Left ventricle myocardium superior (tissue), 1 donor: ENCODE measurements at regions not wholly inside any gene's neighbourhood (a gene's known extent, or its start where the extent isn't known, plus 50 kb on each side); places are given as distances from the start of the nearest gene placed in this dataset.
"Not testable (repeated sequence)": the region's sequence is repeated elsewhere in the genome, so short reads cannot be mapped to it uniquely, and the experiment has no call there.

Experiments
- ATAC-seq: fragments of 200-7000 bp; cut with Tn5 transposase; one replicate; pipeline ENCODE4 v1.9.1; 2020; ENCODE audit warnings: mild to moderate bottlenecking, moderate library complexity
- DNase-seq: peaks from one replicate; pipeline ENCODE4 v3.0.0-alpha.2; 2020
- intact Hi-C: fragments of 100-400 bp; cut with micrococcal nuclease; formaldehyde crosslinking; loops from one replicate; pipeline ENCODE4 v1.11.0; 2022
- donor health status: DM: no; HTN: yes; CAD: no; lungs with severe emphysema.

DNA sequence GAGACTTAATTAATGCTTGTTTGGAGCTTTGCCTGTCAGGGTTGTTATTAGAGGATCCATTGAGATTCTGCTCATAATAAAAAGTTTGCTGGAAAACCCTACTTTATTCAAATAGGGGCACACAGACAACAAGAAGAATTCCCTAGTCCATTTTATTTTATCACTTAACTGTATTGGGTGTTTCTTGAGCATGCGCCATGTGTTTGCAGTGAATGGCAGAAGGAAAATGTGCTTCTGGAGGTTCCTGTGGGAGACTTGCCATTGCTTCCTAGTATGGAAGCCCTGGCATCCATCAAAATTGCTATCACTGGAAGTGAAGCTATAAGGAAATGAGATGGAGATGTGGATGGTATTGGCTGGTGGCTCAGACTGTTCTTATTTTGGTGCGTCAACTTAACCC is 106.6 kb upstream of the GALNT18 start:
- no peak for ATAC-seq
- intact Hi-C loops = no loop called here
- no peak for DNase-seq

DNA sequence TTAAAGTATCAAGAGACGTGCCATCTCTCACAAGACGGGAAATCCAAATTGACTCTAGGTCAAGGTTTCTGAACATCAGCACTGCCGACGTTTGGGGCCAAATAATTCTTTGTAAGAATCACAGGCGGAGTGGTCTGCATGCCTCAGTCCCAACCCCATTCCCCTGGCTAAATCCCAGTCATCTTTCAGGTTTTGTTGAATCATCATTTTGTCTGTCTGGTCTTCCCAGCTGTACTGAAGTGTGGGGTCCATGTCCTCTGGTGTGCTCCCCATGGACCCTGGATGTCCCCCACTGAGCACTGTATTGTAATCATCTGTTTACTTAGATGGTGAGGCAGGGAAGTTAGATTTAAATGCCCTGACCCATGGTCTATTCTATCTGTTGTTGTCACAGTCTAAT is 103.6 kb upstream of the GALNT18 start:
- DNase-seq (no peak), ATAC-seq (no peak)
- intact Hi-C loops = no loop called here

DNA sequence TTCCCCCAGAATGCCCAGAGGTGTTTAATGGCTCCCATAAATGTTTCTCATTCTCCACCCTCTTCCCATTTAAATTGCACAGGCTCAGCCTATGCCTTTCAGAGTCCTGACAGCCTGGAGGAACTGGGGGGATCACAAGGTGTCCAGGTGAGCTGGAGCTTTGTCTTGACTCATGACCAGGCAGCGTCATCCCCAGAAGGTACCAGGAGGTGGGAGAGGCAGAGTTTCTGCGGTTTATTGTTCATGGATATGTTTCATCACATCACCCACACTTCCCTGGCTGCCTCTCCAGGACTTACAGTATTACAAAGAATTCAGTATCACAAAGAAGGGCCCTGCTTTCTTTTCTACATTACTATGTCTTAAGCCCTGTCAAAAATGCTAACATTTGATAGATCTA is 103.2 kb upstream of the GALNT18 start:
- ATAC-seq = no peak

DNA sequence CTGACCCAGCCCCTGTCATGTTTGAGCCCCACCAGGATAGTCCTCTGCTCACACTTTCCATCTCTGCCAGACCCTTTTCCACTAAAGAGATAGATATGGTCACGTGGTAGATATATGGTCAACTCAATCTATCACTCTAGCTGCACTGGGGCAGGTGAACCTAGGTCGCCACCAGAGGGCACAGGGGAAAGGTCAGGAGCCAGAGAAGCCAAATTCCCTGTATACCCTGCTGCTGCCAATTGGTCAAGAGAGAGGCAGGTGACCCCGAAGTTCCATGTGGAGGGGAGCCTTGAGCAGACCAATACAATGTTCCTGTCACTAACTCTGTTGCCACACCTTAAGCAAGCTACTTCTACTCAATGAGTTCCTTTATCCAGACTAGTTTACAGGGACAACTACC is 101.1 kb upstream of the GALNT18 start:
- DNase-seq = no peak
- intact Hi-C loops = no loop called here
- ATAC-seq = no peak

More for the DNA sequence above, 103.2 kb upstream of the GALNT18 start:
- intact Hi-C loops = no loop called here
- no peak for DNase-seq

- DNase-seq (no peak), ATAC-seq (no peak)
- intact Hi-C loops = no loop called here
These were observed 100.4 kb upstream of the GALNT18 start for GRCh38 chr11:11722246-11722645.

- ATAC-seq (no peak), DNase-seq (no peak)
- intact Hi-C loops = no loop called here
These were observed 96.7 kb upstream of the GALNT18 start for GRCh38 chr11:11718511-11718910.

DNA sequence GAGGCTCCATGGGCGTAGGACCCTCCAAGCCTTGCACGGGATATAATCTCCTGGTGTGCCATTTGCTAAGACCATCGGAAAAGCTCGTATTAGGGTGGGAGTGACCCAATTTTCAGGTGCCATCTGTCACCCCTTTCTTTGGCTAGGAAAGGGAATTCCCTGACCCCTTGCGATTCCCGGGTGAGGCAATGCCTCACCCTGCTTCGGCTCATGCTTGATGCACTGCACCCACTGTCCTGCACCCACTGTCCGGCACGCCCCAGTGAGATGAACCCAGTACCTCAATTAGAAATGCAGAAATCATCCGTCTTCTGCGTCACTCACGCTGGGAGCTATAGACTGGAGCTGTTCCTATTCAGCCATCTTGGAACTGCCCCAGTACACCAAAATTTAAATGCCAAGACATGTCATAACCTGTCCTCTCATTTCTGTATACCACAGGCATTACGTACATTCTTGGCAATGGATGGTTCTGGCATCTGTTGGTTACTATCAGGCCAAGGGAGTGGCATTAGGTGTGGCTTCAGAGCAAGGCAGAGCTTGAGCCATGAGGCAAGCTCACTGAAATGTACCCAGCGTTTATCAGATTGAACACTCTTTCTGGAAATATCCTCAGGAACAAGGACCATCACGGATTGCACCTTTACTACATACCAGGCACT is 95.4 kb upstream of the GALNT18 start:
- no peak for DNase-seq
- no peak for ATAC-seq
- intact Hi-C loops = no loop called here

- DNase-seq, intact Hi-C loops, ATAC-seq: not testable (repeated sequence)
These were observed 93.3 kb upstream of the GALNT18 start for GRCh38 chr11:11715075-11715474.

DNA sequence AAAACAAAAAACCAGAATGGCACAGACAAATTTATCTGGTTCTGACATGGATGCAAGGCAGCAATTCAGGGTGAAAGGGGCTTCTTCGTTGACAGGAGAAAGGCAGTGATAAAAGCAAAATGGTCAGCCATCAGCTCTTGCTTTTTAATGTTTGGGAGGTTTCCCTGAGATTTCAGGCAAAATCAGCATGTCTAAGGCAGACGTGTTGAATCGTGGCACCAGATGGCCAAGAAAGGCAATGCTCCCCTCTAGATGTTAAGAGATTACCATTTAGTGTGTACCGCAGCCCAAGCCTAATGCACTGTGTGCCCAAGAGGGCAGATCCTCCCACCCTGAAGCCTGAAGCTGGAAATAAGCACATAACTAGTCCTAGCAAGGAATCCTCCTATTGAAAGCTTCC is 88.8 kb upstream of the GALNT18 start:
- ATAC-seq (no peak), DNase-seq (no peak)
- intact Hi-C loops = no loop called here

- no peak for ATAC-seq
- DNase-seq = no peak
- intact Hi-C loops = no loop called here
These were observed 87.8 kb upstream of the GALNT18 start for GRCh38 chr11:11709447-11710239.

DNA sequence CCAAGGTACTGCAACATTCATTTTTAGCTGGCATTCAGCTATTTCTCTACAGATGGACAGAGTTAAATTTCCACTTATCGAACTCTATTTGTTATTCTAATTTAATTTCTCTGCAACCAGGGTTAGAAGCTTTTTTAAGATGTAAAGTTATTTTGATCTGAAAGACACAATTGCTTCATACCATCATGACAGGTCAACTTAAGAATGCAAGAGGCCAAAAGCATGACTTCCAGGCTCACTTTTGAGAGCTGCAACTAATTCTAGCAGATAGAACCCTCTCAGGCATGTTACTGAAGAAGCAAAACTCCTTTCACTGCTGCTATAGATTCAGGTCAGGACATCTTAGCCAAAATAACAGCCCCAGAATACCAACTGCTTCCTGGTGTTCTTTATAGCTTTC is 86.5 kb upstream of the GALNT18 start:
- DNase-seq = no peak
- no peak for ATAC-seq
- intact Hi-C loops = no loop called here

DNA sequence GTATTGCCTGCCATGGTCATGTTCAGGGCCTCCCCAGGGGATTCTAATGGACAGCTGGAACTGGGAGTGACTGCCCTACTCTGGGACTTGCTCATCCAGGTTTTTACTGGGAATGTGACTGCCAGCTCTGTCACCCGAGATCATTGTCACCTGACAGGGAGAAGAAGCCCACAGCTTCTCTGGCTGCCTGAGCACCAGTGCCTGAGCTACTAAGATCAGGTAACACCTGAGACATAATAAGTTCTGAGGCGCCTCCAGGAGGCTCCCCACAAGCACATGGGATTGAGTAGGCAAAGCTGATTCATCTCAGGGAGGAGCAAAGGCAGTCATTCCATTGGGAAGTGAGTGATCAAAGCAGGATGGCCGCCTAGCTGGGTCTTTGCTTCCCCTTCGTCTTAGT is 84.2 kb upstream of the GALNT18 start:
- intact Hi-C loops = no loop called here
- DNase-seq (no peak), ATAC-seq (no peak)

DNA sequence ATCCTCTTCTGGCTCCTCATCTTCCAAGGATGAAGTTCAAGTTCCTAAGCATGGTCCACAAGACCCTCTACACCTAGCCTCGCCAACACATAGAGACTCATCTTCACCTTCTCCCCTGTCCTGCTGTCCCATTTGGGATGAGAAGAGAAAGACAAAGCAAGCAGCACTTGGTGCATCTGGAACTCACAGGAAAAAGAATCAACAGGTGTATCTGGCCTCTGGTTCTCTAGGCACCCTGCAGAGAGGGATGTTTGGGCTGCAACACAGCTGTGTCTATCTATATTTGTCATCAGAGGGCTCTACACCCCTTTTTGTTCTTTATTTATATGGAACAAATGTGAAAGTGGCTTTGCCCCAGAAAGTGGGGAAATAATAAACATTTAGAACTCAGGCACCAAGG is 82.1 kb upstream of the GALNT18 start:
- no peak for ATAC-seq
- intact Hi-C loops = no loop called here
- DNase-seq = no peak

- peak; percentile 95 for ATAC-seq
- intact Hi-C loops = no loop called here
- DNase-seq = no peak
These were observed 79.3 kb upstream of the GALNT18 start for GRCh38 chr11:11701070-11701469.

GRCh38 chr11:11697796-11698195 is 76.0 kb upstream of the GALNT18 start:
- no peak for ATAC-seq
- intact Hi-C loops = no loop called here
- DNase-seq = no peak

DNA sequence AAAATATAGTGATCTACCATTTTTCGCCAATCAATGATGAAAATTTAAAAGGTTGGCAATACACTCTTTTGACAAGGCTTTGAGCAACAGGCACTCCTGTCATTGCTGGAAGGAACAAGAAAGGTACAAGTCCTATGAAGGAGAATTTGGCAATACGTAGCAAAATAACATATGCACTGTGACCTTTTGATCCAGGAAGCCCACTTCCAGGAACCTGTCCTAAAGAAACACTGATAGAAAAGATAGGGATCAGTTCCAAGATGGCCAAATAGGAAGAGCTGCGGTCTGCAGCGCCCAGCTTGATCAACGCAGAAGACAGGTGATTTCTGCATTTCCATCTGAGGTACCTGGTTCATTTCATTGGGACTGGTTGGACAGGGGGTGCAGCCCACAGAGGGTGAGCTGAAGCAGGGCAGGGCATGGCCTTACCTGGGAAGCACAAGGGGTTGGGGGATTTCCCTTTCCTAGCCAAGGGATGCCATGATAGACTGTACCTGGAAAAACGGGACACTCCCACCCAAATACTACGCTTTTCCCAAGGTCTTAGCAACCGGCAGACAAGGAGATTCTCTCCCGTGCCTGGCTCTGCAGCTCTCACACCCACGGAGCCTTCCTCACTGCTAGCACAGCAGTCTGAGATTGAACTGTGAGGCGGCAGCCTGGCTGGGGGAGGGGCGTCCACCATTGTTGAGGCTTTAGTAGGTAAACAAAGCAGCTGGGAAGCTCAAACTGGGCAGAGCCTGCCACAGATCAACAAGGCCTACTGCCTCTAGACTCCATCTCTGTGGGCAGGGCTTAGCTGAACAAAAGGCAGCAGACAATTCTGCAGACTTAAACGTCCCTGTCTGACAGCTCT is 69.7 kb upstream of the GALNT18 start:
- DNase-seq (no peak), ATAC-seq (no peak)
- intact Hi-C loops = no loop called here

DNA sequence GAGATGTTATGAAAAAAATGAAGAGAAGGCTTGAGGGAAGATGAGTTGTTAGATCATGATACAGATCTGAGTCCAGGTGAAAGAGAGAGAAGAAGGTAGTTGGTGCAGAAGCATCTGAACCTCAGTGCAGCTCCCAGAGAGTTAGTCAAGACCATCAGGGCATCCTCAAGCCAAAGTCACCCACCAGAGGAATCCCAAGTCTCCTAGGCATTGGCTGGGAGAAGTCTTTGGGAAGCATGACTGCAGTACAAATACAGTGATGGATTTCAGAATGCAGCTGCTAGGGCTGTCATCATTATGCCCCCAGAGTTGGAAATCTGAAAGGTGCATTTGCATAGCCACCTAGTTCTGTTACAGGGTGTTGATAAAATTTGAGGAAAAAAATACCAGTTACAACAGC is 59.7 kb upstream of the GALNT18 start:
- DNase-seq (no peak), ATAC-seq (no peak)
- intact Hi-C loops = no loop called here

DNA sequence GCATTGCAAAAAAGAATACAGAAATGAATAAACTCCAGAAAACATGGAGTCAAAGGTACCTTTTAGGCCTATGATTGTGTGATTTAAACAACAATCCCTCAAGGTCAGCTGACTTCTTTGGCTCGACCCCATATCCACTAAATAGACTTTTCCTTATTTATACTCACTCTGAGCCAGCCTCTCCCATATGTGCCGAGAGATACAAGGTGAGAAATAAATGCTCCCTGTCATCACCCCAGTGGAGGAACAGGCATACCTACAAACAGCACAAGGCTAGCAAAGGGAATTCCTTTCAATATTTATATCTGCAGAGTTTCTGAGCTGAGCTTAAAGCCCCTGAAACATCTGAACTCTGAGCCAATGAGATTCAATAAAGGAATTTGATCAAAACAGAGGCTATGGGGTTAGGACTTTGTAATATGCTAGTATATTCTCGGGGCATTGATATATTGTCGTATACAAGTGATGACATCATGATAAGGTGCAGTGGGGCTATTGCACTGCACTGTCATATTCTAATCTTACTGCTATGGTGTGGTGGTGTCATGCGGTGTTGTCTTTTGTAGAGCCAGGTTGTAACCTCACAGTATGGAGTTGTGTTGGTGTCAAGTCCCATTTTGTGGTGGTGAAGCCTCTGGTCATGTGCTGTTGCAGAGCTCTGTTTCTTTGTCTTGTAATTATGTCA is 56.0 kb upstream of the GALNT18 start:
- DNase-seq = no peak
- intact Hi-C loops = no loop called here
- ATAC-seq = peak; percentile 91

DNA sequence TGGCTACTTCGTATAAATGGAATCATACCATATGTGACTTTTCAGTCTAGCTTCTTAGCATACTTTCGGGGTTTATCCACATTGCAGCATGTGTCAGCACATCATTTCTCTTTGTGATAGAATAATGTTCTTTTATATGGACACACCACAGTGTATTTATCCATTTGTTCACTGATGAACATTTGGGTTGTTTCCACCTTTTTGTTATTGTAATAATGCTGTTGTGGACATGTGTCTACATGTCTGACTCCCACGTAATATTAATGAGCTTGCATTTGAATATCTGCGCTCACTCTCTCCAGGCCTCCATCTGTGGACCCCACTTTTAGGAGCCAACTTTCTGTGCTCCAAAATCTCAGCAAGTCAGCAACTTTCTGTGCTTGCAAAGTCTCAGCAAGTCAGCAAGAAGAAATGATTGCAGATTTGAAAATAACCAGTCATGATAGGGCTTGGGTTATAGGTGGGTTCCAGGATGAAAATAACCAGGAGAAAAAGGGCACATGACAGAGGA is 53.9 kb upstream of the GALNT18 start:
- no peak for DNase-seq
- intact Hi-C loops = no loop called here
- ATAC-seq = no peak
